ENCODE measurements at regions not wholly inside any gene's neighbourhood (a gene's known extent, or its start where the extent isn't known, plus 50 kb on each side); places are given as distances from the start of the nearest gene placed in this dataset.

GRCh38 chr4:135238940-135239339, 1037.4 kb upstream of the PABPC4L start:
- DNase-seq (ENCODE audit: low read depth in 2 of 3, low spot score in 2 of 3): no peak

- no peak for DNase-seq (ENCODE audit: low read depth in 2 of 3, low spot score in 2 of 3)
Observed at GRCh38 chr4:135236048-135236447, 1034.5 kb upstream of the PABPC4L start.

GRCh38 chr4:135227842-135228241, 1026.3 kb upstream of the PABPC4L start:
- no peak for DNase-seq (ENCODE audit: low read depth in 2 of 3, low spot score in 2 of 3)

- DNase-seq (ENCODE audit: low read depth in 2 of 3, low spot score in 2 of 3): no peak
Observed at GRCh38 chr4:135225551-135225950, 1024.0 kb upstream of the PABPC4L start.

GRCh38 chr4:135210341-135210740, 1008.8 kb upstream of the PABPC4L start:
- DNase-seq (ENCODE audit: low read depth in 2 of 3, low spot score in 2 of 3): no peak

- DNase-seq (ENCODE audit: low read depth in 2 of 3, low spot score in 2 of 3): no peak
Observed at GRCh38 chr4:135207531-135207930, 1005.9 kb upstream of the PABPC4L start.

GRCh38 chr4:135204311-135204710, 1002.7 kb upstream of the PABPC4L start:
- no peak for DNase-seq (ENCODE audit: low read depth in 2 of 3, low spot score in 2 of 3)

- no peak for DNase-seq (ENCODE audit: low read depth in 2 of 3, low spot score in 2 of 3)
Observed at GRCh38 chr4:135201081-135201480, 999.5 kb upstream of the PABPC4L start.

GRCh38 chr4:135197641-135198040, 996.1 kb upstream of the PABPC4L start:
- DNase-seq (ENCODE audit: low read depth in 2 of 3, low spot score in 2 of 3): no peak

- DNase-seq (ENCODE audit: low read depth in 2 of 3, low spot score in 2 of 3): no peak
Observed at GRCh38 chr4:135194477-135194876, 992.9 kb upstream of the PABPC4L start.

GRCh38 chr4:135192751-135193535, 991.4 kb upstream of the PABPC4L start:
- DNase-seq (ENCODE audit: low read depth in 2 of 3, low spot score in 2 of 3): no peak

- DNase-seq (ENCODE audit: low read depth in 2 of 3, low spot score in 2 of 3): no peak
Observed at GRCh38 chr4:135191596-135191995, 990.0 kb upstream of the PABPC4L start.

- DNase-seq (ENCODE audit: low read depth in 2 of 3, low spot score in 2 of 3): no peak
Observed at GRCh38 chr4:135186002-135186401, 984.4 kb upstream of the PABPC4L start.

GRCh38 chr4:135185256-135185655, 983.7 kb upstream of the PABPC4L start:
- DNase-seq (ENCODE audit: low read depth in 2 of 3, low spot score in 2 of 3): no peak

- no peak for DNase-seq (ENCODE audit: low read depth in 2 of 3, low spot score in 2 of 3)
Observed at GRCh38 chr4:135184715-135185114, 983.1 kb upstream of the PABPC4L start.

GRCh38 chr4:135177321-135177720, 975.7 kb upstream of the PABPC4L start:
- DNase-seq (ENCODE audit: low read depth in 2 of 3, low spot score in 2 of 3): no peak

- no peak for DNase-seq (ENCODE audit: low read depth in 2 of 3, low spot score in 2 of 3)
Observed at GRCh38 chr4:135166661-135167060, 965.1 kb upstream of the PABPC4L start.

- DNase-seq (ENCODE audit: low read depth in 2 of 3, low spot score in 2 of 3): no peak
Observed at GRCh38 chr4:135164601-135165000, 963.0 kb upstream of the PABPC4L start.

GRCh38 chr4:135144498-135144897, 942.9 kb upstream of the PABPC4L start:
- no peak for DNase-seq (ENCODE audit: low read depth in 2 of 3, low spot score in 2 of 3)

GRCh38 chr4:135124196-135124595, 922.6 kb upstream of the PABPC4L start:
- DNase-seq (ENCODE audit: low read depth in 2 of 3, low spot score in 2 of 3): no peak

GRCh38 chr4:135123632-135124031, 922.0 kb upstream of the PABPC4L start:
- DNase-seq (ENCODE audit: low read depth in 2 of 3, low spot score in 2 of 3): no peak

GRCh38 chr4:135122457-135122856, 920.9 kb upstream of the PABPC4L start:
- DNase-seq (ENCODE audit: low read depth in 2 of 3, low spot score in 2 of 3): no peak

GRCh38 chr4:135120195-135120594, 918.6 kb upstream of the PABPC4L start:
- no peak for DNase-seq (ENCODE audit: low read depth in 2 of 3, low spot score in 2 of 3)

Measured in hematopoietic multipotent progenitor cell (in vitro differentiated cells).